ENCODE measurements at regions not wholly inside any gene's neighbourhood (a gene's known extent, or its start where the extent isn't known, plus 50 kb on each side); places are given as distances from the start of the nearest gene placed in this dataset.
"Not testable (repeated sequence)": the region's sequence is repeated elsewhere in the genome, so short reads cannot be mapped to it uniquely, and the experiment has no call there.

GRCh38 chr2:42987112-42987922, 194.9 kb upstream of the HAAO start:
- peak; percentile 6 for DNase-seq

- no peak for DNase-seq
Observed at GRCh38 chr2:42984617-42985016, 192.2 kb upstream of the HAAO start.

- DNase-seq, result no peak
Observed at GRCh38 chr2:42984081-42984480, 191.7 kb upstream of the HAAO start.

GRCh38 chr2:42980764-42981416, 188.5 kb upstream of the HAAO start:
- DNase-seq, result no peak

GRCh38 chr2:42979870-42980763, 187.7 kb upstream of the HAAO start:
- no peak for DNase-seq

- no peak for DNase-seq
Observed at GRCh38 chr2:42979416-42979869, 187.1 kb upstream of the HAAO start.

- DNase-seq, result no peak
Observed at GRCh38 chr2:42978887-42979415, 186.6 kb upstream of the HAAO start.

- no peak for DNase-seq
Observed at GRCh38 chr2:42978175-42978886, 185.9 kb upstream of the HAAO start.

GRCh38 chr2:42977270-42978174, 185.1 kb upstream of the HAAO start:
- DNase-seq, result no peak

GRCh38 chr2:42976351-42976750, 184.0 kb upstream of the HAAO start:
- DNase-seq, result no peak

GRCh38 chr2:42974721-42975717, 182.6 kb upstream of the HAAO start:
- peak; percentile 29 for DNase-seq

GRCh38 chr2:42974169-42974720, 181.9 kb upstream of the HAAO start:
- no peak for DNase-seq

GRCh38 chr2:42973726-42974125, 181.3 kb upstream of the HAAO start:
- no peak for DNase-seq

GRCh38 chr2:42972933-42973516, 180.6 kb upstream of the HAAO start:
- not testable (repeated sequence) for DNase-seq

- no peak for DNase-seq
Observed at GRCh38 chr2:42971947-42972736, 179.8 kb upstream of the HAAO start.

- DNase-seq, result no peak
Observed at GRCh38 chr2:42971381-42971780, 179.0 kb upstream of the HAAO start.

- no peak for DNase-seq
Observed at GRCh38 chr2:42970151-42970550, 177.8 kb upstream of the HAAO start.

Measured in amniotic stem cell (primary cell).